ENCODE measurements at regions not wholly inside any gene's neighbourhood (a gene's known extent, or its start where the extent isn't known, plus 50 kb on each side); places are given as distances from the start of the nearest gene placed in this dataset.
"Not testable (repeated sequence)": the region's sequence is repeated elsewhere in the genome, so short reads cannot be mapped to it uniquely, and the experiment has no call there.

- TF ChIP-seq, protein P1, sequence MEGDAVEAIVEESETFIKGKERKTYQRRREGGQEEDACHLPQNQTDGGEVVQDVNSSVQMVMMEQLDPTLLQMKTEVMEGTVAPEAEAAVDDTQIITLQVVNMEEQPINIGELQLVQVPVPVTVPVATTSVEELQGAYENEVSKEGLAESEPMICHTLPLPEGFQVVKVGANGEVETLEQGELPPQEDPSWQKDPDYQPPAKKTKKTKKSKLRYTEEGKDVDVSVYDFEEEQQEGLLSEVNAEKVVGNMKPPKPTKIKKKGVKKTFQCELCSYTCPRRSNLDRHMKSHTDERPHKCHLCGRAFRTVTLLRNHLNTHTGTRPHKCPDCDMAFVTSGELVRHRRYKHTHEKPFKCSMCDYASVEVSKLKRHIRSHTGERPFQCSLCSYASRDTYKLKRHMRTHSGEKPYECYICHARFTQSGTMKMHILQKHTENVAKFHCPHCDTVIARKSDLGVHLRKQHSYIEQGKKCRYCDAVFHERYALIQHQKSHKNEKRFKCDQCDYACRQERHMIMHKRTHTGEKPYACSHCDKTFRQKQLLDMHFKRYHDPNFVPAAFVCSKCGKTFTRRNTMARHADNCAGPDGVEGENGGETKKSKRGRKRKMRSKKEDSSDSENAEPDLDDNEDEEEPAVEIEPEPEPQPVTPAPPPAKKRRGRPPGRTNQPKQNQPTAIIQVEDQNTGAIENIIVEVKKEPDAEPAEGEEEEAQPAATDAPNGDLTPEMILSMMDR (IDR thresholded peaks at IDR 0.05): no peak
- Histone ChIP-seq H3K36me3 (no peaks in the 10 kb centered on the region), H3K27me3 (no peaks in the 10 kb centered on the region), H3K9me3 (no peaks in the 10 kb centered on the region), H3K4me3 (no peak overlapping the region), H3K4me1 (no peaks in the 10 kb centered on the region), H3K27ac (no peak overlapping the region)
- no peak for DNase-seq (ENCODE audit: low spot score in 2 of 2)
- intact Hi-C loops (cut with DNase I): no loop called here
Observed at GRCh38 chr2:113823716-113824595, 65.9 kb upstream of the ACTR3 start.

GRCh38 chr2:113822087-113822815 lies 65.8 kb upstream of the SLC35F5 start:
- no peak overlapping the region for H3K4me3 ChIP-seq
- intact Hi-C loops (cut with DNase I): no loop called here
- no peak overlapping the region for H3K27ac ChIP-seq
- no peaks in the 10 kb centered on the region for H3K9me3 ChIP-seq
- TF ChIP-seq, protein P1 (IDR thresholded peaks at IDR 0.05): no peak
- peaks cover 0 to 8% of the 10 kb centered on the region in 2 donors for H3K4me1 ChIP-seq
- DNase-seq (ENCODE audit: low spot score in 2 of 2): no peak
- no peaks in the 10 kb centered on the region for H3K27me3 ChIP-seq
- H3K36me3 ChIP-seq: no peaks in the 10 kb centered on the region

GRCh38 chr2:113818382-113818951 lies 62.0 kb upstream of the SLC35F5 start:
- H3K27ac ChIP-seq: peak overlapping the region in 1 of 2 donors; percentile 33
- TF ChIP-seq, protein P1 (IDR thresholded peaks at IDR 0.05): no peak
- peak overlapping the region in 1 of 2 donors; percentile 30 for H3K4me3 ChIP-seq
- H3K36me3 ChIP-seq: no peaks in the 10 kb centered on the region
- intact Hi-C loops (cut with DNase I): no loop called here
- H3K27me3 ChIP-seq: no peaks in the 10 kb centered on the region
- no peaks in the 10 kb centered on the region for H3K9me3 ChIP-seq
- peaks cover 0 to 8% of the 10 kb centered on the region in 2 donors for H3K4me1 ChIP-seq
- DNase-seq (ENCODE audit: low spot score in 2 of 2): peak in 1 of 2 donors; percentile 62

DNA sequence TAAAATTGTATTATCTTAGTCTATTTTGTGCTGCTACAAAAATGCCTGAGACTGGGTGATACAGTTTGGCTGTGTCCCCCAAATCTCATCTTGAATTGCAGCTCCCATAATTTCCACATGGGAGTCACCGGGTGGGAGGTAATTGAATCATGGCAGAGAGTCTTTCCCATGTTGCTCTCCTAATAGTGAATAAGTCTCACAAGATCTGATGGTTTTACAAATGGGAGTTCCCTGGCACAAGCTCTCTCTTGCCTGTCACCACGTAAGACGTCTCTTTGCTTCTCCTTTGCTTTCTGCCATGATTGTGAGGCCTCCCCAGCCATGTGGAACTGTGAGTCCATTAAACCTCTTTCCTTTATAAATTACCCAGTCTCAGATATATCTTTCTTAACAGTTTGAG lies 57.0 kb upstream of the SLC35F5 start:
- H3K9me3 ChIP-seq; H3K4me1 ChIP-seq; intact Hi-C loops (cut with DNase I); H3K36me3 ChIP-seq; H3K27ac ChIP-seq; H3K27me3 ChIP-seq; H3K4me3 ChIP-seq; DNase-seq (ENCODE audit: low spot score in 2 of 2): not testable (repeated sequence)

DNA sequence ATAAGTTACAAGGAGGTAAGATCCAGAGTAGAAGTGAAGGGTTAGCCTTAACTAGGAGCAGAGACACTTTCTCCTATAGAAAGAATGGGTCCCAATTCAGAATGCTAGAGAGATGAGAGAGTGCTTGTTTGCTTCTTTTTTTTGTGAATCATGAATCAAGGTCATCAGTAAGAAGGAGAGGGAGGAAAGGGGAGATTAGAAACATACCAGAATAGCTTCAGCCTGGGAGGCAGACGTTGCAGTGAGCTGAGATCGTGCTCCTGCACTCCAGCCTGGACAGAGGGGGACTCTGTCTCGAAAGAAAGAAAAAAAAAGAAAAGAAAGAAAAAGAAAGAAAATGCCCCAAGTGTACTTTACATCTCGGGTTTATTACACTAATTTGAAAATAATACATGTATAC lies 55.8 kb upstream of the SLC35F5 start:
- Histone ChIP-seq H3K9me3 (no peaks in the 10 kb centered on the region), H3K27me3 (no peaks in the 10 kb centered on the region), H3K27ac (no peak overlapping the region), H3K4me1 (no peaks in the 10 kb centered on the region), H3K36me3 (no peaks in the 10 kb centered on the region), H3K4me3 (no peak overlapping the region)
- intact Hi-C loops (cut with DNase I): no loop called here
- DNase-seq (ENCODE audit: low spot score in 2 of 2): no peak
- TF ChIP-seq, protein P1 (IDR thresholded peaks at IDR 0.05): no peak
